NT2/D1 (cell line): ENCODE measurements at regions not wholly inside any gene's neighbourhood (a gene's known extent, or its start where the extent isn't known, plus 50 kb on each side); places are given as distances from the start of the nearest gene placed in this dataset.

ENCODE experiments used
- SUZ12 ChIP-seq: IDR thresholded peaks from 2 replicates; pipeline ENCODE4 v1.6.1; 2011; ENCODE audit not compliant: insufficient read length, insufficient read depth; ENCODE audit errors: extremely low read depth
- YY1 ChIP-seq: IDR thresholded peaks from 2 replicates; pipeline ENCODE4 v1.6.1; 2011; ENCODE audit not compliant: insufficient read length, insufficient read depth
- ZNF274 ChIP-seq: IDR thresholded peaks from 2 replicates; pipeline ENCODE4 v1.6.1; 2011; ENCODE audit warnings: mild to moderate bottlenecking, low read depth, low read length

GRCh38 chr17:31654936-31655335 is 204.1 kb downstream of the COPRS start:
- no peak for TF ChIP-seq YY1
- TF ChIP-seq SUZ12, result no peak
- no peak for TF ChIP-seq ZNF274
